Gastroesophageal sphincter (tissue), 4 donors: ENCODE measurements at regions not wholly inside any gene's neighbourhood (a gene's known extent, or its start where the extent isn't known, plus 50 kb on each side); places are given as distances from the start of the nearest gene placed in this dataset.
"Not testable (repeated sequence)": the region's sequence is repeated elsewhere in the genome, so short reads cannot be mapped to it uniquely, and the experiment has no call there.

Experiments
- ATAC-seq: fragments of 150-250 bp; one replicate; pipeline ENCODE4 v1.9.1; 2016; ENCODE audit warnings: mild to moderate bottlenecking, moderate library complexity
- H3K27ac ChIP-seq, 4 donors: fragments of 200-600 bp; sonication (generic) in 3 of 4; 1 replicate in 3 of 4; 2 replicates in 1 of 4; pipeline ENCODE4 v1.5.1; 2016 to 2019
- H3K27me3 ChIP-seq: fragments of 200-600 bp; sonication (generic); one replicate; pipeline ENCODE4 v1.5.1; 2019
- H3K36me3 ChIP-seq, 2 donors: fragments of 200-600 bp; sonication (generic); one replicate each; pipeline ENCODE4 v1.5.1; 2019; ENCODE audit warnings: control low read depth in 1 of 2
- H3K4me1 ChIP-seq, 3 donors: fragments of 200-600 bp; sonication (generic); 1 replicate in 2 of 3; 2 replicates in 1 of 3; pipeline ENCODE4 v1.5.1; 2016 to 2019; ENCODE audit warnings: control low read depth in 2 of 3
- H3K4me3 ChIP-seq, 2 donors: fragments of 200-600 bp; sonication (generic); one replicate each; pipeline ENCODE4 v1.5.1; 2019; ENCODE audit warnings: mild to moderate bottlenecking in 1 of 2, moderate library complexity in 1 of 2
- H3K9me3 ChIP-seq, 3 donors: fragments of 200-600 bp; sonication (generic); one replicate each; pipeline ENCODE4 v1.5.1; 2017 to 2019; ENCODE audit warnings: control low read depth in 2 of 3
- CTCF ChIP-seq, 4 experiments: fragments of 200-600 bp in 2 of 4; fragments of 450-650 bp in 2 of 4; sonication (generic) in 1 of 4; IDR thresholded peaks; one replicate each; pipeline ENCODE4 v1.5.1; 2017 to 2019; ENCODE audit warnings: antibody characterized with exemption in 4 of 4, mild to moderate bottlenecking in 2 of 4, moderate library complexity in 2 of 4
- EP300 ChIP-seq: sonication (generic); formaldehyde crosslinking; IDR thresholded peaks from one replicate; pipeline ENCODE4 v1.6.1; 2017; ENCODE audit warnings: antibody characterized with exemption, mild to moderate bottlenecking
- POLR2A ChIP-seq, 2 donors: fragments of 450-650 bp; IDR thresholded peaks; one replicate each; pipeline ENCODE4 v1.6.1; 2017; ENCODE audit warnings: antibody characterized with exemption in 2 of 2, mild to moderate bottlenecking in 2 of 2, moderate library complexity in 1 of 2
- POLR2AphosphoS5 ChIP-seq: sonication (generic); formaldehyde crosslinking; IDR thresholded peaks from one replicate; pipeline ENCODE4 v1.6.1; 2017; ENCODE audit warnings: antibody characterized with exemption
- WGBS, 2 donors: methylation state at CpG; one replicate each; pipeline ENCODE4 v1.1.5; 2018; ENCODE audit warnings: low coverage in 1 of 2; 5-methylcytosine and 5-hydroxymethylcytosine counted together

- 87 to 100% methylated on average over 1 to 3 of the region's 3 CpGs for WGBS, 2 donors
- no peak for ATAC-seq
These were observed 106.4 kb upstream of the SHB start for GRCh38 chr9:38175423-38175822.

GRCh38 chr9:38172586-38172985 lies 103.6 kb upstream of the SHB start:
- no peak for ATAC-seq
- TF ChIP-seq POLR2AphosphoS5 (no peak), CTCF (IDR thresholded peaks at IDR 0.05) (no peak)
- Histone ChIP-seq H3K36me3 (no peaks in the 10 kb centered on the region), H3K4me3 (no peak overlapping the region), H3K27ac (no peak overlapping the region), H3K4me1 (no peaks in the 10 kb centered on the region), H3K27me3 (no peaks in the 10 kb centered on the region), H3K9me3 (peaks cover 0 to 28% (median 0%) of the 10 kb centered on the region in 3 donors)
- 66 to 72% methylated on average over 3 of the region's 4 CpGs for WGBS, 2 donors

More at GRCh38 chr9:38175423-38175822, 106.4 kb upstream of the SHB start:
- Histone ChIP-seq H3K4me1 (no peaks in the 10 kb centered on the region), H3K27ac (no peak overlapping the region), H3K4me3 (no peak overlapping the region), H3K36me3 (no peaks in the 10 kb centered on the region), H3K27me3 (peaks cover 3% of the 10 kb centered on the region), H3K9me3 (peaks cover 0 to 16% (median 0%) of the 10 kb centered on the region in 3 donors)
- TF ChIP-seq POLR2AphosphoS5 (no peak), EP300 (no peak), POLR2A (IDR thresholded peaks at IDR 0.05) (no peak), CTCF (IDR thresholded peaks at IDR 0.05) (no peak)

DNA sequence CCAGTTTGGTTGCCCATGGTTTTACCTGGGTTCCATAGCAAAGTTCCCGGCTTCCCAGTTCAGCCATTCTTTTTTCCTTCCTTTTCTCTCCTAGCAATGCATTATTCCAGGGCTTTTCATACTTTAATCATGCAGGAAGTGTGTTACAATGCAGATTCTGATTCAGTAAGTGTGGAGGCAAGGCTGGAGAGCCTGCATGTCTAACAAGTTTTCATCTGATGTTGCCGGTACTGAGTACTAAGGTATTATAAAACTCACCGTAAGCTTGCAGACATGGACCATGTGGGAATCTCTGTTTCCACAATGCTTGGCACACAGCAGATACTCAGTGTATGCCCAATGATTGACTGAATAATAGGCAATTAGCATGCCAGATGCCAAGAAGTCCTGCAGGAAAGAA lies 102.9 kb upstream of the SHB start:
- Histone ChIP-seq H3K9me3 (peaks cover 0 to 28% (median 0%) of the 10 kb centered on the region in 3 donors), H3K4me1 (no peaks in the 10 kb centered on the region), H3K27ac (no peak overlapping the region), H3K36me3 (no peaks in the 10 kb centered on the region), H3K27me3 (no peaks in the 10 kb centered on the region), H3K4me3 (no peak overlapping the region)
- WGBS, 2 donors, result 80 to 92% methylated on average over 1 to 2 of the region's 3 CpGs
- no peak for ATAC-seq
- TF ChIP-seq CTCF (IDR thresholded peaks at IDR 0.05), result no peak
- TF ChIP-seq POLR2A (IDR thresholded peaks at IDR 0.05), result no peak
- TF ChIP-seq EP300, result no peak
- no peak for TF ChIP-seq POLR2AphosphoS5

GRCh38 chr9:38171538-38171884 lies 102.5 kb upstream of the SHB start:
- H3K36me3 ChIP-seq, result no peaks in the 10 kb centered on the region
- no peak for ATAC-seq
- H3K27ac ChIP-seq, result no peak overlapping the region
- H3K27me3 ChIP-seq, result no peaks in the 10 kb centered on the region
- 93 to 100% methylated on average over 4 to 5 of the region's 5 CpGs for WGBS, 2 donors
- TF ChIP-seq EP300, result no peak
- TF ChIP-seq POLR2AphosphoS5, result no peak
- TF ChIP-seq CTCF (IDR thresholded peaks at IDR 0.05), result no peak
- no peak for TF ChIP-seq POLR2A (IDR thresholded peaks at IDR 0.05)
- H3K9me3 ChIP-seq, result peaks cover 0 to 28% (median 0%) of the 10 kb centered on the region in 3 donors
- H3K4me1 ChIP-seq, result no peaks in the 10 kb centered on the region
- H3K4me3 ChIP-seq, result no peak overlapping the region

DNA sequence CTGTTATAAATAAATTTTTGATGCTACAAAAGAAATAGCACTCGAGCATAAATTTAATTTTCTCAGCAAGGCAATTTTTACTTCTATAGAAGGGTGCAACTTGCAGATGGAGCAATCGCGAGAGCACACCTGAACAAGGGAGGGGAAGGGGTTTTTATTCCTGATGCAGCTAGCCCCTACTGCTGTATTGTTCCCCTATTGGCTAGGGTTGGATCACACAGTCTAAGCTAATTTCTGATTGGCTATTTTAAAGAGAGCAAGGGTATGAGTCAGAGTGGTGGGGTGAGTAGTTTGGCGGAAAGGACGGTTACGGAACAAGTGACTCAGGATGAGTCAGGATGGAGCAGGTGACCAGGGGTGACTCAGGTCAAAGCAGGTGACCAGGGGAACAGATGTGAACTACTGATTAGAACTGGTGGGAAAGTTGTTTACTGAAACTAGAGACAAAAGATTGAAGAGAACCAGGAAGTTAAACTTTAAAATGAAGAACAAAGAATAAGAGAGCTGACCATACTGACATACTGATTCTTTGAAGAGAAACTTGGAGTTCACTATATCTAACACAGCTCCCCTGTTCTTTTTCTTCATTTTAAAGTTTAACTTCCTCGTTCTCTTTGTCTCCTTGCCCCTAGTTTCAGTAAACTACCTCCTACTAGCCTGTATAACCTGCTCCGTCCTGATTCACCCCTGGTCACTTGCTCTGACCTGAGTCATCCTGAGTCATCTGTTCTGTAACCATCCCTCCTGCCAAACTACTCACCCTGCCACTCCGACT lies 101.9 kb upstream of the SHB start:
- H3K27ac ChIP-seq, ATAC-seq, H3K27me3 ChIP-seq, H3K4me1 ChIP-seq, H3K36me3 ChIP-seq, H3K4me3 ChIP-seq: not testable (repeated sequence)
- H3K9me3 ChIP-seq, result peaks cover 0 to 28% (median 0%) of the 10 kb centered on the region in 3 donors
- 80 to 97% methylated on average over 6 to 9 of the region's 9 CpGs for WGBS, 2 donors

DNA sequence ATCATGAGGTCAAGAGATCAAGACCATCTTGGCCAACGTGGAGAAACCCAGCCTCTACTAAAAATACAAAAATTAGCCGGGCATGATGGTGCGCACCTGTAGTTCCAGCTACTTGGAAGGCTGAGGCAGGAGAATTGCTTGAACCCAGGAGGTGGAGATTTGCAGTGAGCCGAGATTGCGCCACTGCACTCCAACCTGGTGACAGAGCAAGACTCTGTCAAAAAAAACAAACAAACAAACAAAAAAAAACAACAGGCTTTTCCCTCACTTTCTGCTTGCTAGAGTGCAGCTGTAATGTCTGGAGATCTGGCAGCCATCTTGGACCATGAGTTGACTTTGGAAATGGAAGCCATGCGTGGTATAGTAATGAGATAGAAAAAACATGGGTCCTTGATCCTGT lies 101.1 kb upstream of the SHB start:
- not testable (repeated sequence) for H3K4me3 ChIP-seq, H3K36me3 ChIP-seq, H3K27ac ChIP-seq, ATAC-seq, H3K4me1 ChIP-seq, H3K27me3 ChIP-seq
- H3K9me3 ChIP-seq, result peaks cover 0 to 28% (median 0%) of the 10 kb centered on the region in 3 donors
- 92 to 100% methylated on average over 2 to 5 of the region's 6 CpGs for WGBS, 2 donors
